ENCODE measurements at regions not wholly inside any gene's neighbourhood (a gene's known extent, or its start where the extent isn't known, plus 50 kb on each side); places are given as distances from the start of the nearest gene placed in this dataset.

- no peak for DNase-seq (ENCODE audit: low read depth)
These were observed 1187.8 kb downstream of the CDH9 start for GRCh38 chr5:25850581-25850980.

- no peak for DNase-seq (ENCODE audit: low read depth)
These were observed 1189.1 kb downstream of the CDH9 start for GRCh38 chr5:25849270-25849669.

- no peak for DNase-seq (ENCODE audit: low read depth)
These were observed 1178.6 kb upstream of the CDH10 start for GRCh38 chr5:25823330-25823873.

Measured in myocyte (in vitro differentiated cells).